HUES64 (cell line): ENCODE measurements at regions not wholly inside any gene's neighbourhood (a gene's known extent, or its start where the extent isn't known, plus 50 kb on each side); places are given as distances from the start of the nearest gene placed in this dataset.
"Not testable (repeated sequence)": the region's sequence is repeated elsewhere in the genome, so short reads cannot be mapped to it uniquely, and the experiment has no call there.

ENCODE experiments used
- H3K27ac ChIP-seq: 2 replicates; pipeline ENCODE4 v1.7.0; 2013; ENCODE audit warnings: low read depth, low read length, inconsistent platforms
- H3K27me3 ChIP-seq: 2 replicates; pipeline ENCODE4 v1.6.1; 2013; ENCODE audit warnings: mild to moderate bottlenecking, low read length; ENCODE audit not compliant: insufficient read depth
- H3K36me3 ChIP-seq: 2 replicates; pipeline ENCODE4 v1.6.1; 2013; ENCODE audit warnings: mild to moderate bottlenecking, low read length; ENCODE audit not compliant: insufficient read depth
- H3K4me1 ChIP-seq: 2 replicates; pipeline ENCODE4 v1.6.1; 2013; ENCODE audit warnings: mild to moderate bottlenecking, low read length, moderate library complexity; ENCODE audit not compliant: insufficient read depth
- H3K4me3 ChIP-seq: 2 replicates; pipeline ENCODE4 v1.5.1; 2013; ENCODE audit warnings: mild to moderate bottlenecking, low read length, moderate library complexity
- H3K9ac ChIP-seq: 2 replicates; pipeline ENCODE4 v1.6.1; 2013; ENCODE audit warnings: mild to moderate bottlenecking, low read depth, low read length
- H3K9me3 ChIP-seq: 2 replicates; pipeline ENCODE4 v1.6.1; 2013; ENCODE audit warnings: low read depth, low read length; ENCODE audit not compliant: insufficient read depth
- WGBS: fragments of 150-250, 120-280 bp; methylation state at CpG from one replicate; pipeline ENCODE4 v1.1.7; 2013; ENCODE audit warnings: missing lambda C conversion rate; 5-methylcytosine and 5-hydroxymethylcytosine counted together

DNA sequence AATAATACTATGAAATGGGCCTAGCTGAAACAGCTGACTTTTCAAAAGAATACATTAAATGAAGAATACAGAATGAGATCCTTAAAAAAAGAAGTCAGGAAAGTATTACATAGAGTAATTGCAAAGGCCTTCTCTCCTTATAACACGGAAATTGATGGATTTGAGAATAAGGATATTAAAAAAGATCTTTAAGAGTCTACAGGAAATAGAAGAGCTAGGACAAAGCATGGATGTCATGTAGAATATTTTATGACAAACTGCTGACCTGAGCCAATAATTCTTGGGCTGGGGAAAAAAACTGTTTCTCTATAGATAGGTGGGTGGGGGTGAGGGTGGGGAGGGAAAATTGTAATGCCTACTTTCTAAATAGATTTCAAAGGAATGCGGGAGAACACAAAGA lies 633.6 kb downstream of the TTLL7 start:
- not testable (repeated sequence) for H3K9me3 ChIP-seq, H3K27ac ChIP-seq, H3K36me3 ChIP-seq, H3K4me3 ChIP-seq, H3K27me3 ChIP-seq, H3K9ac ChIP-seq, H3K4me1 ChIP-seq
- 71% methylated on average over 1 of the region's 2 CpGs for WGBS

DNA sequence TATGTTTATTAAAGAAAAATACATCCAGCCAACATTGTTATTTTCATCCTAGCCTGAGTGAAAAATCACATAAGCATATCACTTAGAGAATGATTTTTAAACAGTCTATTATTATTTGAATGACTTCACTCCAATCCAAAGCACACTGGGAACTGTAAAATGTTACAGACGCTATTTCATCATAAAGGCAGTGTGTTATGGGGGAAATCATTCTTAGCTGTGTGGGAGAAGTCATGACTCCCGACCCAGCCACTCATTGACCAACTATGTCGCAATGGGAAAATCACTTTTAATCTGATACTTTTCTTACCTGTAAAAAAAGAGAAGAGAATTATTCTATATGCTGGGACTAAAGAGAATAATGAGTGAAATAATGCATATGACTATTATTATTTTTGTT lies 653.6 kb downstream of the TTLL7 start:
- not testable (repeated sequence) for H3K9me3 ChIP-seq, H3K4me1 ChIP-seq, H3K27me3 ChIP-seq, H3K4me3 ChIP-seq, H3K9ac ChIP-seq, H3K27ac ChIP-seq, H3K36me3 ChIP-seq
- WGBS: 100% methylated on average over 1 of the region's 3 CpGs

DNA sequence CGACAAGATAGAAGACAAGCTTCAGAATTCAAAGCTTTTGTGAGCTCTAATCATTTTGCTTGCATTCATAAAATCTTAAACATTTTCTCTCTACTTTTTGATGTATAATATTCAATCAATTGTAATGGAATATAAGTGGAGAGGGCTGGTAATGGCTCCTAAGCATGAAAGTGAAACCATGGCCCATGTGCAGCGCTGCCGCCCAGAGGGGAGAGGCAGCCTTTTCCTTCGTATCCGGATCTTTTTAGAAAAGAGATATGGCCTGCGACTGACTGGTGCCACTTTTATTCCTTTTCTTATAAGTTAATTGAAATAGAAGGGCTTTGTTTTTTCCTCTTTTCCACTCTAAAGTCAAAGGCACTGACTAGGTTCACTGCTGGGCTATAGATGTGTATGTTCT lies 655.2 kb downstream of the TTLL7 start:
- not testable (repeated sequence) for H3K9ac ChIP-seq, H3K4me1 ChIP-seq, H3K27ac ChIP-seq, H3K4me3 ChIP-seq, H3K27me3 ChIP-seq, H3K36me3 ChIP-seq, H3K9me3 ChIP-seq
- WGBS: 100% methylated on average over 1 of the region's 6 CpGs

DNA sequence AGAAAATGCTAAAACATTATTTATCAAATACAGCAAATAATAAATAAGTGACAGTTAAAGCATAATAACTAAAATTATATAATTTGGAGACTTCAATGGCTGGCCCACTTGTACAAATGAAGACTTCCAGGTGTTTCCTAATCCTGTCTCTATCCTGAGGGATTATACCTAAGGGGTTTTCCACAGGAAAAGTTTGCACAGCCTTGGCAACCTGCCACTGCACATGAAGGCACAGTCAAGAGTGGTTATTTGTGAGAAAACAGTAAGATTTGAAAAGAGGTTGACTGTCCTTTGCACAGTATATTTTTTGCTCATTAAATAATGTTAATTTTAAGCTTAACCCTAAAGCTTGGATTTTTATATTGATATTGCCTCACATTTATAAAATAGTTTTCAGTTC lies 655.9 kb downstream of the TTLL7 start:
- not testable (repeated sequence) for H3K9me3 ChIP-seq, H3K9ac ChIP-seq, H3K36me3 ChIP-seq, H3K27me3 ChIP-seq, H3K27ac ChIP-seq, H3K4me3 ChIP-seq, H3K4me1 ChIP-seq

DNA sequence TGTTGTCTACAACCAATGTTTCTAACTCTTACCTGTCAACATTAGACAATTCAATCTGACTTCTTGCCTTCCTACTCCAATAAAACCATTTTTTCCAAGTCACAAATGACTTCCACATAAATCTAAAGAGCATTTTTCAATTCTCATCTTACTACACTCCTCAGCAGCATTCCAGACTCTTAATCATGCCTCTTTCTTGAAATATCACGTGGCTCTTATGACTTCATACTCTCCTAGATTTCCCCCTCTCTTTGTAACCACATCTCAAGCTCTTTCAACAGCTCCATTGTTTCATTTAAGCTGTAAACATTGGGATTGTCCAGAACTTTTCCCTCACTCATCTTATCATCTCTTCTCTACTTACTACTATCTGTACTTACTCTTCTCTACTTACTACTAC lies 666.6 kb downstream of the TTLL7 start:
- not testable (repeated sequence) for H3K9ac ChIP-seq, H3K9me3 ChIP-seq

DNA sequence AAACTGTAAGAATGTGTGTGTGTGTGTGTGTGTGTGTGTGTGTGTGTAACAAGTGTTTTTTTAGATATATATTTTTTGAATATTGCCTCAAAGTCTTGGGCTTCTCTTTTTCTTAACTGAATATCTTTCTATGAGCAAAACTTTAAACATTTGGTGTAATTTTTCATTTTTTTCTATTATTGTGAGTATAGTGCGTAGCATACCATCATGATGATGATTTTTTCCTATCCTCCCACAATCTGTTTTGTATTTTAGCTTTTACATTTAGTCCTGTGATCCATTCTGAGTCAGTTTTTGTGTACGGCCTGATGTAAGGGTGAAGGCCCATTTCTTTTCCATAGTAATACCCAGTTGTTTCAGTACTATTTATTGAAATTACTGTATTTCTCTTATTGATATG lies 680.6 kb downstream of the TTLL7 start:
- WGBS: 100% methylated on average over 1 of the region's 2 CpGs
- Histone ChIP-seq H3K9me3 (no peaks in the 10 kb centered on the region), H3K9ac (no peak overlapping the region)

More for the DNA sequence above, 666.6 kb downstream of the TTLL7 start:
- not testable (repeated sequence) for H3K27ac ChIP-seq, H3K4me1 ChIP-seq, H3K36me3 ChIP-seq, H3K27me3 ChIP-seq, H3K4me3 ChIP-seq
- WGBS: no CpG with 5 or more reads among the region's 1 CpG

DNA sequence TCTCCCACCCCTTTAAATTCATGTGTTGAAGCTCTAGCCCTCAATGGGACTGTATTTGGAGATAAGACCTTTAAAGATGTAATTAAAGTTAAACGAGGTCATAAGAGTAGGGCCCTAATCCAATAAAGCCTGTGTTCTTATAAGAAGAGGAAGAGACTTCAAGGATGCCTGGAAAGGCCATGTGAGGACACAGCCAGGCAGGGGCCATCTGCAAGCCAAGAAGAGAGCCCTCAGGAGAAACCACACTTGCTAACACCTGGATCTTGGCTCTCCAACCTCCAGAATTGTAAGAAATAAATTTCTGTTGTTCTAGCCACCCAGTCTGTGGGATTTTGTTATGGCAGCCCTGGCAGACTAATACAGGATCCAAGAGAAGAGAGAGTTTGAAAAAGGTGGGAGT lies 683.5 kb downstream of the TTLL7 start:
- not testable (repeated sequence) for H3K27ac ChIP-seq, H3K4me1 ChIP-seq
- WGBS: no CpG with 5 or more reads among the region's 1 CpG

More for the DNA sequence above, 680.6 kb downstream of the TTLL7 start:
- no peak overlapping the region for H3K4me3 ChIP-seq
- H3K27me3 ChIP-seq: no peaks in the 10 kb centered on the region
- no peaks in the 10 kb centered on the region for H3K36me3 ChIP-seq
- no peaks in the 10 kb centered on the region for H3K4me1 ChIP-seq
- H3K27ac ChIP-seq: no peak overlapping the region

DNA sequence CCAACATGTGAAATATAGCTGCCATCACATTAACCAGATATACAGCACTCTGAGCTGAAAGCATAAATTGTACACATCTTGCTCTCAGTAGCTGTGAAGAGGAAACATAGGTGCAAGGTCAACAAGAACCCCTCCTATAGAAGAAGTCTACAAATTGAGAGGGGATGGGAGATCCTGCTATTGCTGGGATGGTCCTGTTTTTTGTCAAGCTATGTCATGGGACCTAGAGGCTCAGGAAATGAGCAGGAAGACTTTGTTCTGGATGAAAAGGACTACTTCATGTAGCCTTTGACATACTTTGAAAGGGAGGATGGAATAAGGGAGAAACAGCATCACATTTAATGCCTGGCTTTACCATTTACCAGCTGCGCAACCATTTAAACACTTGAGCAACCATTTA lies 688.8 kb downstream of the TTLL7 start:
- not testable (repeated sequence) for H3K4me3 ChIP-seq, H3K27ac ChIP-seq, H3K4me1 ChIP-seq, H3K9me3 ChIP-seq, H3K9ac ChIP-seq, H3K36me3 ChIP-seq, H3K27me3 ChIP-seq
- WGBS: no CpG with 5 or more reads among the region's 1 CpG

More for the DNA sequence above, 683.5 kb downstream of the TTLL7 start:
- not testable (repeated sequence) for H3K36me3 ChIP-seq, H3K27me3 ChIP-seq, H3K9me3 ChIP-seq, H3K9ac ChIP-seq, H3K4me3 ChIP-seq

DNA sequence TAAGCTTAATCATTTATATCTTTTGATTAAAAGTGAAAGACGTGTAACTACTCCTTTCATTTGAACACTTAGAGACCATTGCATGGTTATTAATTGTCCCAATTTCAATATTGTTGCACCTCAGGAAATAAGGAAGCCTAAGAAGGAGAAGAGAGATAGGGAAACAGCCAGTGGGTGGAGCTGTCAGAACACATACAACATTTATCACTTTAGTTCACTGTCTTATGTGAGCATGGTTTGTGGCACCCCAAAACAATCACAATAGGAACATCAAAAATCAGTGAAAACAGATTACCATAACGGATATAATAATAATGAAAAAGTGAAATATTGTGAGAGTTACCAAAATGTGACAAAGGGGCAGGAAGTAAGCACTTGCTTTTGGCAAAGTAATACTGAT lies 689.9 kb downstream of the TTLL7 start:
- H3K27me3 ChIP-seq, H3K27ac ChIP-seq, H3K9me3 ChIP-seq, H3K9ac ChIP-seq, H3K4me3 ChIP-seq, H3K4me1 ChIP-seq, H3K36me3 ChIP-seq: not testable (repeated sequence)
- no CpG with 5 or more reads among the region's 2 CpGs for WGBS

DNA sequence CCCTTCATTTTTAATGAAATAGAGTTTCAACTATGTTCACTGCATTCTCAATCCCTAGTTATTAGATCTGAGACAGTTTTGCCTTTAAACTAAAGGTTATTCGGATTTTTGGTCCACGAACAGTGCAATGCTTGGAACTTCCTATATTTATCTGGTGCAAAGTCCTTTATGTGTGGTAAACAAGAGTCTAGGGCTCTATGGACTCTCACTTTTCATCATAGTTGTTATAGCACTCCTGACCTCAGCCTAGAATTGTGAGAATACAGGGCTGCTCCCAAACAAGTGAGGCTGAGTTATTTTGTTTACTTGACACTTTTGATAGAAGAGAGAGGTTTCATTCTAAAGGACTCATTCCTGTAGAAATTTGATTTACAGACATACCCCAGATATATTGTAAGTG lies 692.1 kb downstream of the TTLL7 start:
- 89% methylated on average over 2 of the region's 2 CpGs for whole genome bisulfite sequencing
- H3K27ac ChIP-seq, H3K4me3 ChIP-seq, H3K4me1 ChIP-seq, H3K9me3 ChIP-seq, H3K27me3 ChIP-seq, H3K9ac ChIP-seq, H3K36me3 ChIP-seq: not testable (repeated sequence)

DNA sequence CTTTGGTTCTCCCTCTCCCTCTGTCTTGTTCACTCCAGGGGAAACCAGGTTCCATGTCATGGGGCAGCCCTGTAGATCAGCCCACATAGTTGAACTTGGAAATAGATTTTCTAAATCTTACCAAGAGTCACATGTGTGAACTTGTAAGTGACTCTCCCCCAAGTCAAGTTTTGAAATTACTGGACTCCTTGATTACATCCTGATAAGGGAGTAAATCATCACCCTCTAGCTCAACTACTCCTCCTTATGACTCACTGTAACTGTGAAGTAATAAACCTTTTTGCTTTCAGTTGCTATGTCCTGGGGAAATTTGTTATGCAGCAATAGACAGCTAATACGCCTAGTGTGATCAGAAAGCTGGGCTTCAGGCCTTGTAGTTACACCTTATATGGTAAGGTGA lies 703.3 kb downstream of the TTLL7 start:
- not testable (repeated sequence) for H3K9me3 ChIP-seq, H3K4me3 ChIP-seq, H3K4me1 ChIP-seq, H3K27ac ChIP-seq, H3K27me3 ChIP-seq, H3K36me3 ChIP-seq, H3K9ac ChIP-seq
- WGBS: 100% methylated on average over 1 of the region's 1 CpG

DNA sequence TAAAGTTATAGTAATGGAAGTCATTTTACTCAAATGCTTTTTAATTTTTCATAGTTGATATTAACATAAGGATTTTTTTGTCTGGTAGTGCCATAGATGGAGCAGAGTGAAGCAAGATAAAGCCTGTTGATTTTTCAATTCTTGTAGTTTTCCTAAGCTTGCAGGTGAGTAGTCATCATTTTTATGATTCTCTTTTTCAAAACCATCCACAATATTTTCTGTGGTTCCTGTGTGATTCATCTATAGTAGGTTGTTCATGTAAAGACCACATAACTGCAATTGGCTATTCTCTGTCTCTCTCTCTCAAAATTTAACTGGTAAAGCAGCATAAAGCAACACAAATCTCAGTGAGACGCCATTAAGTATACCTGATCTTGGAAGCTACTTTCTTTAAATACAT lies 711.5 kb downstream of the TTLL7 start:
- 92% methylated on average over 1 of the region's 1 CpG for WGBS
- not testable (repeated sequence) for H3K36me3 ChIP-seq, H3K27me3 ChIP-seq, H3K9ac ChIP-seq, H3K27ac ChIP-seq, H3K4me3 ChIP-seq, H3K4me1 ChIP-seq, H3K9me3 ChIP-seq
